Aorta (tissue), 5 donors: ENCODE measurements at regions not wholly inside any gene's neighbourhood (a gene's known extent, or its start where the extent isn't known, plus 50 kb on each side); places are given as distances from the start of the nearest gene placed in this dataset.

Experiments used
- ATAC-seq: fragments of 200-7000 bp; cut with Tn5 transposase; one replicate; pipeline ENCODE4 v1.9.1; 2022; ENCODE audit warnings: moderate library complexity; ENCODE audit not compliant: low FRiP score
- DNase-seq, 2 donors: peaks; one replicate each; pipeline ENCODE4 v3.0.0-alpha.2; 2020
- H3K27ac ChIP-seq, 2 donors: one replicate each; pipeline ENCODE4 v1.5.1; 2013; ENCODE audit warnings: low read length in 2 of 2, mild to moderate bottlenecking in 2 of 2, moderate library complexity in 2 of 2, control low read depth in 1 of 2, inconsistent platforms in 1 of 2, low read depth in 1 of 2
- H3K27me3 ChIP-seq, 2 donors: one replicate each; pipeline ENCODE4 v1.6.1; 2013; ENCODE audit warnings: control low read depth in 1 of 2, low read length in 1 of 2, mild to moderate bottlenecking in 1 of 2, moderate library complexity in 1 of 2; ENCODE audit not compliant: insufficient read depth in 2 of 2, control insufficient read depth in 1 of 2
- H3K36me3 ChIP-seq, 2 donors: one replicate each; pipeline ENCODE4 v1.6.1; 2013; ENCODE audit warnings: control low read depth in 1 of 2, low read length in 1 of 2, mild to moderate bottlenecking in 1 of 2; ENCODE audit not compliant: insufficient read depth in 2 of 2, control insufficient read depth in 1 of 2
- H3K4me1 ChIP-seq, 2 donors: one replicate each; pipeline ENCODE4 v1.6.1; 2013; ENCODE audit warnings: low read length in 2 of 2, control low read depth in 1 of 2, mild to moderate bottlenecking in 1 of 2, moderate library complexity in 1 of 2; ENCODE audit not compliant: insufficient read depth in 2 of 2, control insufficient read depth in 1 of 2
- H3K4me3 ChIP-seq, 2 donors: one replicate each; pipeline ENCODE4 v1.5.1; 2013; ENCODE audit warnings: low read length in 2 of 2, control low read depth in 1 of 2, mild to moderate bottlenecking in 1 of 2
- H3K9me3 ChIP-seq: one replicate; pipeline ENCODE4 v1.6.1; 2013; ENCODE audit warnings: mild to moderate bottlenecking, low read length; ENCODE audit not compliant: control insufficient read depth
- WGBS, 2 donors: extraction: QIAGEN DNeasy Blood & Tissue Kit; methylation state at CpG; one replicate each; pipeline ENCODE4 v1.1.7; 2013; 5-methylcytosine and 5-hydroxymethylcytosine counted together
- intact Hi-C, 2 donors: fragments of 100-400 bp; cut with DNase I; formaldehyde crosslinking; loops; one replicate each; pipeline versions ENCODE4 v1.14.2 to v1.15.0; 2022
- donor health status: healthy with polysubstance abuse.
- donor health status: Bipolar disorder and iron deficiency.
- donor health status: DM: no; HTN: no; CAD: no.
- donor health status: DM: no; HTN: no; CAD: no.
- donor health status: DM: yes; HTN: yes; CAD: no.

GRCh38 chr1:168795681-168796080 lies 66.7 kb upstream of the DPT start:
- H3K27me3 ChIP-seq = no peaks in the 10 kb centered on the region
- ATAC-seq (no peak), DNase-seq (no peak)
- H3K9me3 ChIP-seq = no peaks in the 10 kb centered on the region
- intact Hi-C loops = no loop called here
- no peak overlapping the region for H3K4me3 ChIP-seq
- no peaks in the 10 kb centered on the region for H3K4me1 ChIP-seq
- H3K27ac ChIP-seq = no peak overlapping the region
- no peaks in the 10 kb centered on the region for H3K36me3 ChIP-seq
- 85 to 86% methylated on average over 3 of the region's 3 CpGs for WGBS, 2 donors

- Histone ChIP-seq H3K27me3 (no peaks in the 10 kb centered on the region), H3K36me3 (no peaks in the 10 kb centered on the region), H3K9me3 (no peaks in the 10 kb centered on the region), H3K27ac (no peak overlapping the region), H3K4me3 (no peak overlapping the region), H3K4me1 (no peaks in the 10 kb centered on the region)
- 91 to 95% methylated on average over 2 of the region's 2 CpGs for WGBS, 2 donors
- ATAC-seq = no peak
- intact Hi-C loops = no loop called here
- DNase-seq = no peak
Measured at GRCh38 chr1:168799927-168800605, 71.1 kb upstream of the DPT start.

GRCh38 chr1:168801032-168801745 lies 72.2 kb upstream of the DPT start:
- no peak for DNase-seq
- H3K27me3 ChIP-seq = no peaks in the 10 kb centered on the region
- H3K27ac ChIP-seq = no peak overlapping the region
- ATAC-seq = no peak
- no peaks in the 10 kb centered on the region for H3K4me1 ChIP-seq
- 75 to 80% methylated on average over 3 of the region's 3 CpGs for WGBS, 2 donors
- no peak overlapping the region for H3K4me3 ChIP-seq
- no peaks in the 10 kb centered on the region for H3K9me3 ChIP-seq
- intact Hi-C loops = no loop called here
- no peaks in the 10 kb centered on the region for H3K36me3 ChIP-seq

GRCh38 chr1:168803806-168804510 lies 75.0 kb upstream of the DPT start:
- DNase-seq (no peak), ATAC-seq (no peak)
- Histone ChIP-seq H3K4me1 (no peaks in the 10 kb centered on the region), H3K9me3 (no peaks in the 10 kb centered on the region), H3K4me3 (no peak overlapping the region), H3K27ac (no peak overlapping the region), H3K36me3 (no peaks in the 10 kb centered on the region), H3K27me3 (no peaks in the 10 kb centered on the region)
- 78 to 80% methylated on average over 7 of the region's 7 CpGs for WGBS, 2 donors
- intact Hi-C loops = no loop called here

GRCh38 chr1:168806952-168807351 lies 77.9 kb upstream of the DPT start:
- no peak for DNase-seq
- intact Hi-C loops = no loop called here
- no peak for ATAC-seq
- no peaks in the 10 kb centered on the region for H3K4me1 ChIP-seq
- WGBS, 2 donors = 96% methylated on average over 2 of the region's 2 CpGs
- no peak overlapping the region for H3K4me3 ChIP-seq
- H3K36me3 ChIP-seq = no peaks in the 10 kb centered on the region
- no peak overlapping the region for H3K27ac ChIP-seq
- no peaks in the 10 kb centered on the region for H3K27me3 ChIP-seq
- peaks cover under 1% of the 10 kb centered on the region for H3K9me3 ChIP-seq

- Histone ChIP-seq H3K27ac (no peak overlapping the region), H3K4me1 (no peaks in the 10 kb centered on the region), H3K36me3 (no peaks in the 10 kb centered on the region), H3K9me3 (peaks cover 1% of the 10 kb centered on the region), H3K4me3 (no peak overlapping the region), H3K27me3 (no peaks in the 10 kb centered on the region)
- ATAC-seq (no peak), DNase-seq (no peak)
- WGBS, 2 donors = 95 to 100% methylated on average over 3 of the region's 3 CpGs
- intact Hi-C loops = no loop called here
Measured at GRCh38 chr1:168811176-168811575, 82.2 kb upstream of the DPT start.

- H3K27me3 ChIP-seq = no peaks in the 10 kb centered on the region
- no peak overlapping the region for H3K27ac ChIP-seq
- no peaks in the 10 kb centered on the region for H3K36me3 ChIP-seq
- H3K9me3 ChIP-seq = no peaks in the 10 kb centered on the region
- intact Hi-C loops = no loop called here
- ATAC-seq (no peak), DNase-seq (no peak)
- WGBS, 2 donors = 85 to 94% methylated on average over 3 of the region's 3 CpGs
- H3K4me1 ChIP-seq = peaks cover 0 to 1% of the 10 kb centered on the region in 2 donors
- no peak overlapping the region for H3K4me3 ChIP-seq
Measured at GRCh38 chr1:168819668-168820067, 90.7 kb upstream of the DPT start.

- no peaks in the 10 kb centered on the region for H3K36me3 ChIP-seq
- ATAC-seq (no peak), DNase-seq (no peak)
- peaks cover 0 to 1% of the 10 kb centered on the region in 2 donors for H3K4me1 ChIP-seq
- H3K27me3 ChIP-seq = no peaks in the 10 kb centered on the region
- H3K4me3 ChIP-seq = no peak overlapping the region
- no peaks in the 10 kb centered on the region for H3K9me3 ChIP-seq
- intact Hi-C loops = no loop called here
- WGBS, 2 donors = 56 to 62% methylated on average over 2 of the region's 2 CpGs
- H3K27ac ChIP-seq = no peak overlapping the region
Measured at GRCh38 chr1:168821434-168821833, 92.4 kb upstream of the DPT start.
